ENCODE measurements at regions not wholly inside any gene's neighbourhood (a gene's known extent, or its start where the extent isn't known, plus 50 kb on each side); places are given as distances from the start of the nearest gene placed in this dataset.

DNA sequence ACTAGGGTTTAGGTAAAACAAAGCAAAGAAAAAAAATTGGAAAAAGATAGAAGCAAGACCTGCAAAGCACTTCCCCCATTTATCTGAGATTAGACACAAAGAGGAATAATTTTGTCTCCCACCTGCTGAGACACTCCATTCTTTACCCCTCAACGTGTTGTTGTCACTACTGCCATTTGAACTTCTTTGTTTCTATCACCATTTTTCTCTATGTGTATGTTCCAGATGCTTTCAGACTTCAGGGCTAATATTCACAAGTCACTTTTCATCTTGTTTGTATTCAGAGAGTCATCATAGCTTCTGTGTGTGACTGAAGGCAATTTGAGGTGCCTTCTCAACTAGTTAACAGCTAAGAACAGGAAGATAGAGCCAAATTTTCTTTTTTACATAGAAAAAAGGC is 512.5 kb downstream of the TBC1D4 start:
- no peak for DNase-seq (ENCODE audit: low read depth)

DNA sequence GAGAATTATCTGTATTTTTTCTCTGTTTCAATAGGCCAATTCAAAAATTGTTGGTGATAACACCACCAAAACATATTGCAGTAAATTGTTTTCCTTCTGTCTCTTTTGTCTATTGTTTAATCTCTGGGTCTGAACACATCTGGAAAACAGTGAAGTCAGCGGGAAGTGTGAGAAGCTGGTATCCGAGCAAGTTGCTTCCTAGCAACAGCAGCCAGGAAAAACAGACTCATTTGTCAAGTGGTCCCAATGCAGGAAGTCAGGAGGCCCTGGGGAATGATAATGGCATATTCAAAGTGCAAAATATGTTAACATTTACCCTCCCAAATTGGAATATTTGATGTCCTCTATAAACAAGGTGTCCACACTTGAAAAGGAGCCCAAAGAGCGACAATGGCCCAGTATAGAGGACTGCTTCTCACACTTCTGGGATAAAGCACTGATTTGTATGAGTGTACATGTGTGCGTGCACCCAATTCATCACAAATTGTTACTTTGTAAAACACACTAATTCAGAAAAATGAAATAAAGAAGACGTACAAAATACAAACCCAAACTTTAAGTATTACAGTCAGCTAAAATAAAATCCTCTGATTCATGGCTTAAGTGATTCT is 515.0 kb downstream of the TBC1D4 start:
- DNase-seq (ENCODE audit: low read depth): peak; percentile 46

DNA sequence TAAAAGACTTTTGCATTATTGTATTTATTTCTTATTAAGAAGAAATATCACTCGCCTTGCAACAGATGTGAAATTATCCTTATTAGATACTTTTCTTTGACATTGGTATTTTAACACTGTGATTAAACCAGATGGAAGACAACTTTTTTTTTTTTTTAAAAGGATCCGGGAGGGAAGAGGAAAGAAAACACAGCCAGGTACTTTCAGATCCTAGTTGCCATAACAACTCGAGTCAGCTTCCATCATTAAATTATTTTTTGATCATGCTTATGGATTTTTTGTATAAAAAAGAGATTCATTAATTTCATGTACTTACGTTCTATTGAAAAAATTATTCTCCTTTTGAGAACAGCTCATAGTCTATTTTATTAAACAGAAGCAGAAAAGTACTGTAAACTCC is 515.7 kb downstream of the TBC1D4 start:
- DNase-seq (ENCODE audit: low read depth): no peak

DNA sequence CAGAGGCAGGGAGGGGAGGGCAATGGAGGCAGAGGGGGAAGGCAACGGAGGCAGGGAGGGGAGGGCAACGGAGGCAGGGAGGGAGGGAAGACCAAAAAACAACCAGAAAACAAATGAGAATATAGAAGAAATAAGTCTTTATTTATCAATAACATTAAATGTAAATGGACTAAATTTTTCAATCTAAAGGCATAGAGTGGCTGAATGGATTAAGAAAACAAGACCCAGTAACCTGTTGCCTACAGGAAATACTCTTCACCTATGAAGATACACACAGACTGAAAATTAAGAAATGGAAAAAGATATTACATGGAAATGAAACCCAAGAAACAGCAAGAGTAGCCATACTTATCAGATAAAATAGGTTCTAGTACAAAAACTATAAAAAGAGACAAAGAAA is 536.3 kb downstream of the TBC1D4 start:
- no peak for DNase-seq (ENCODE audit: low read depth)

DNA sequence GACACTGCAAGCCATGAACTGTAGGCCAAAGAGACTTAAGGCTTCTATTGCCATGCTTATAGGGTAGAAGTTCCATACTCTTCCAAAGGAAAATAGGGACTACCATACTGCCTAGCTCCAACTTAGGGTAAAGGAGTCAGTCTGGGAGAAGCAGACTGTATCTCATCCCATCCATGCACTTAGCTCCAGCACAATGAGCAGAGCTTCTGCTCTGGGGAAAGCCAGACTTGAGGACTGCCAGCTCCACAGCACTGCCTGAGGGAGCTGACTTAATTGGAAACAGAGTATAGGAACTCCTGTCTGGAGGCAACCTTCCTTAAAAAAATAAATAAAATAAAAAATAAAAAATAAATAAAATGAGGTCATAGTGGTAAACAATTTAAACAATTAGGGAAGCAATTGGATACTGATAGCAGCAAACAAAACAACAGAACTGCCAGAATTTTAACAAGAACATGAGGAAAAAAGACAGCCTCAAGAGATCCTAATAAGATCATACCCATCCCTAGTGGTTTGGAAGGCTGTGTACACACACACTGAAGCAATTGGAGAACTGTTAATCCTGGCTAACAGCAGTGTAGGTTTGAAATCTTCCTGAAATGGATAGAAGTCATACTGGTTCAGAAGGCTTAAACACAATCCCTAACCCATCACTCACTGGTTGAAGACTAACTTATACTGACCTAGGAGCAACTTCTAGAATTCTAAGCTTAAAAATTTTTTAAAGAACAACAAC is 550.1 kb downstream of the TBC1D4 start:
- DNase-seq (ENCODE audit: low read depth): peak; percentile 5

DNA sequence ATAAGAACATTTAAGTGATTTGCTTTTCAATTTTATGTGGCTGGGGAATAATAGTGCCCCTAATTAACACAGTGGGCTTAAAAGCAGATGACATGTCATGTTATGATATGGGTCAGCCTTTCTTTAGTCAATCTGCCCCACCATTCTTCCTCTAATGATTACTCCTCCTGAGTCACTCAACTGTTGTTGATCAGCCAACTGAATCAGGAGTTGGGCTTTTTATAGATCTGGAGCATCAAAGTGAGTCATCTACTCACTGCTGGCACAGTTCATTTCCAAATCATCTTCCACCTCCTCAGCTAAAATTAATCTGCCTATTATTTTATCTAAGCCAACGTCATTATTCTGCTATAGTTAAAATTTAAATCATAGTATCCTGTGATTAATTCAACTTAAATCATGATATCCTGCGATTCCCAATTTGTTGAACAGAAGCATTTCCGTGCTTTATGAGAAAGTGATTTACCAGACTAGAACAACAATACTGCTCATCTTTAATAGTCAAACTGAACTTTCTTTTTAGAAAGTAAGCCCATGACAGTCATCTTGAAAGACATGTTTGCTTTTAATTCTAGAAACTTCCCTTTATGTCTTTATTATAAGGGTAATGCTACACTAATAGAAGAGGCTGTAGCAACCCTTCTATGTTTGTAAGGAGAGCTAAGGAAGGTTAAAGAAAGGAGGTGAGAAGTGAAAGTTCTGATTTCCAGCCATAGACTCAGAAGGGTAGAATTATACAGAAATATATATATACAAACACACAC is 551.4 kb downstream of the TBC1D4 start:
- DNase-seq (ENCODE audit: low read depth): peak; percentile 73

DNA sequence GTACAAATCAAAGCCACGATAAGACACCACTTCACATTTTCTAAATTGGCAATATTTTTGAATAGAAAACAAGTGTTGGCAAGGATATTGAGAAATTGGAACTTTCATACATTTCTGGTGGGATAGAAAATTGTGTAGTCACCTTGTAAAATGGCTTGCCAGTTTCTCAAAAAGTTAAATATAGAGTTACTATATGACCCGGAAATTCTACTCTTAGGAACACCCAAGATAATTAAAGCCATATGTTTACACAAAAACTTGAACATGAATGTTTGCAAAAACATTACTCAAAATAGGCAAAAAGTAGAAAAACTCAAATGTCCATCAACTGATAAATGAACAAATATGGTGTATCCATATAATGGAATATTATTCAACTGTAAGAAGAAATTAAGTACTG is 552.5 kb downstream of the TBC1D4 start:
- no peak for DNase-seq (ENCODE audit: low read depth)

DNA sequence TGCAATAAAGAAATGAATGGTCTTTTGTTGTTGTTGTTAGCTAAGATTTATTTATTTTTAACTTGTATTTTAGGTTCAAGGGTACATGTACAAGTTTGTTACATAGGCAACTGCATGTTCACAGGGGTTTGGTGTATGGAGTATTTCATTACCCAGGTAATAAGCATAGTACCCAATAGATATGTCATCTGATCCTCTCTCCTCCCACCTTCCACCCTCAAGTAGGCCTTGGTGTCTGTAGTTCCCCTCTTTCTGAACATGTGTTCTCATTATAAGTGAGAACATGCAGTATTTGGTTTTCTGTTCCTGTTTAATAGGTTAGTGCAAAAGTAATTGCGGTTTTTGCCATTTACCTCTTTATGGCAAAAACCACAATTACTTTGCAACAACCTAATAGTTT is 554.1 kb downstream of the TBC1D4 start:
- no peak for DNase-seq (ENCODE audit: low read depth)

DNA sequence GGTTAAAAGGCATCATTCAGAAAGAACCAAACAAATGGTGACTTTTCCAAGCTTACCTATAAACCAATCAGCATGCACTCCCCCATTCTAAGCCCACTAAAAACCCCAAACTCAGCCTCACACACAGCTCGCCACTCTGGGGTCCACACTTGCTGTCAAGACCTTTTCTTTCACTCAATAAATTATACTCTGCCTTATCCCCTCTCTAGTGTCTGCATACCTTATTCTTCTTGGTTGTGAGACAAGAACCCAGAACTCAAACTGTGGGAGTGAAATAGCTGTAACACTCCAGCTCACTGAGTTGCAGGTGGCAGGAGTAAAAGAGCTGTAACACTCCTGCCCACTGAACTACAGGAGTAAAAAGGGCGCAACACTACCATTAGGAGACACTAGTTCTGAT is 559.0 kb downstream of the TBC1D4 start:
- no peak for DNase-seq (ENCODE audit: low read depth)

DNA sequence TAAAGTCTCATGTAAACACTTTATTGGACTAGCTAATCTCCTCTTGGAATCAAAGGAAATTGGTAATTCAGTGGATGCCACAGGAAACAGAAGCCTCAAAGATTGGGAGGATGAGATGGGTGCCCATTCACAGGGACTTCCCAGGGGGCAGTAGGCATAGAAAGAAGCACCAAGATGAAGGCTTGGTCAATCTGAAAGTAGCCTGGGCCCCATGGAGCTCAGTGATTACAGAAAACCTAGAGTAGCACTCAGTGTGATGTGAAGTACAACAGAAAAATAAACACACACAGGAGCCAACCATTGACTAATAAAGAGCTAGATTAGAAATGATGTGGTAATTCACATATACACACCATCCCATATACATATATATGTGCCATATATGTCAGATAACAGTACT is 560.6 kb downstream of the TBC1D4 start:
- no peak for DNase-seq (ENCODE audit: low read depth)

DNA sequence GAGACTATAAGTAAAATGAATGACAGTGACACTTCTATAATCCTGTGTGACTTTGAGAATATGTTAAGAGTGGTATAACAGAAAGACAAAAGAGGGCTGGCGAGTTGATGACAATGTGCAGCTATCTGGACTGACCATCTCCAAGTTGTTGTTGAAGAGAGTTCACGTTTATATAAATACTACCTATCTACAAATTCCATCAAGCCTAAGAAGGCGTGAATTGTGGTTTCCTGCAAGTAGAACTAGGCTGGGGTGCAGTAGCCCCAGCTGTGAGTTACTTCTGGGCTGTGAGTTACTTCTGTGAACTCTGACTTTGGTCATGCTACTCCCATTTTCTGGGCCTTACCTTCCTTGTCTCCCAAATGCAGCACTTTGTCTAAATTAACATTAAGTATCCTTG is 561.0 kb downstream of the TBC1D4 start:
- DNase-seq (ENCODE audit: low read depth): no peak

DNA sequence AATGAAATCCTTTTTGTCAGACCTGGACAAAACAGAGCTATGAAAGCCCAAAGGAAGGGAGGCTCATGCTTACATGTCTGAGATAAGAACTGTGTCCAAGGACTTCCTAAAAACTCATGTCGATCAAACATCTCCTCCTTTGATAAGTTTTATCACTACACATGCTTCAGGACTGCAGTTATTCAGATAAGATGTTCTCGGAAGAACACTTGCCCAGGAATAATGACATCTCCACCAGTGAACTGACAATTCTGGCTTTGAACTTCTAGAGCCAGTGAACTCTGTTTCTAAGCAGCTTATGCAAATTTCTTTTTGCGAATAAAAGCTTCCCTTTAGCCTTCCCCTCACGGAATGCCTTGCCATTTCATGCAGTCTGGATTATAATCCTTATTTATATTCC is 561.6 kb downstream of the TBC1D4 start:
- no peak for DNase-seq (ENCODE audit: low read depth)

DNA sequence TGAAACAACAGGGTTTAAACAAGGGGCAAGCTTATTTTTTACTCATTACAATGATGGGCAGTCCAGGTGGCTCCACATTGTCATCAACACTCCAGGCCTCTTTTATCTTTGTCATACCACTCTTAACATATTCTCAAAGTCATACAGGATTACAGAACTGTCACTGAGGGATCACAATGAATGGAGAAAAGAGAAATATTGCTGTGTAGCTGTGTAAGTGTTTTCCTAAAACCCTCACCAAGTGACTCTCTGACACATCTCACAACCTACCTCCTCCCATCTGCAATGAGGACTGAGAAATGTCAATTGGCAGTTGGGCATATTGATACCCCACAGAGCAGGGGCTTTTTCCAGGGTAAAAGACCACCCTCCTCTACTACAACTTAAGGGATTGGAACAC is 562.1 kb downstream of the TBC1D4 start:
- DNase-seq (ENCODE audit: low read depth): no peak

DNA sequence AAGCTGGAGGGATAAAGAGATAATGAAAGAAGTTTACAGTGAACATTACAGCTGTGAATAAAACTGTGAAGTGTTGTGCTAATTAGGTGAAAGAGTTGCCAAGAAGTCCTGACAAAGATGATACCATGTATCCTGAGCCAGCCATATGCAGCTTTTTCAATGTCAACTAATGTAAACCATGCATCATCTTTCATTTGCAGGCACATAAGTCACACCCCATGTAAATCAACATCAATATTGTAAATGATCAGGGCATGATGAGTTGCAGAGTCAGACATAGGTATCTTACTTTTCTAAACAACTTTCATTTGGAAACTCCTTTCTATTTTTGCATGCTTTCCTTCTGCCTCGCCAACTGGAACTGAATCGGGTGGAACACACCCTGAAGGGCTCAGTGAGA is 569.1 kb downstream of the TBC1D4 start:
- no peak for DNase-seq (ENCODE audit: low read depth)

DNA sequence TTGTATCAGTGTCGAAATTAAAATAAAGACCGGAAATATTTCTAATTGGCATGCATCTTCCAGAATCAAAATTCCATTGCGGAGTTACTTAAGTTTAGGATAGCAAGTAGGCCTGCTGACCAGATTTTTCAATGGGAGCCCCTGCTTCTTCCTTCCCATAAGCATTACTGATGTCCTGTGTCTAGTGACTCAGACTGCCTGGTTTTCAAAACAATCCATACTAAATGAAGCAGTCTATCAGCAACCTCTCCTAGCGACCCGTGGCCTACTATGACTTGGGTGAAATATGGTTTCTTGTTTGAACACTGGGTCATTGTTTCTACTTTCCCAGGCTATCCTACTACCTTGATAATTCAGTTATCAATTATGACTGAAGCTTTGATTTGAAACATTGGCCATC is 571.6 kb downstream of the TBC1D4 start:
- DNase-seq (ENCODE audit: low read depth): no peak

DNA sequence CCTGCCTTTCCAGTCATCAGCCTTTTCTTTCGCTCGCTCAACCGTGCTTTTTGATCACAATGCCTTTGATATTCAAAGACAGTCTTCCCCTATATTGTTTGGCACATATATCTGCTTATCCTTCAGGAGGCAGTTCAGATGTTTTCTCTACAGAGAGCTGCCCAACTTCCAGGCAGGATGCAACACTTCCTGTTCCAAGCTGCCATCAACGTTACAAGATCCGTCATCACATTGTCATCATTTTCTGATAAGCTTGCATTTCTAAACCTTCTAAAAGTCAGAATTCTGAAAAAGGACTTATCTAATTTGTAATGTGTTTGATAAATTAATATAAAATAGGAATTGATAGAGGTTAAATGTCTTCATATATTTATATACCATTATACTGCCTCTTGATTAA is 574.2 kb downstream of the TBC1D4 start:
- no peak for DNase-seq (ENCODE audit: low read depth)

DNA sequence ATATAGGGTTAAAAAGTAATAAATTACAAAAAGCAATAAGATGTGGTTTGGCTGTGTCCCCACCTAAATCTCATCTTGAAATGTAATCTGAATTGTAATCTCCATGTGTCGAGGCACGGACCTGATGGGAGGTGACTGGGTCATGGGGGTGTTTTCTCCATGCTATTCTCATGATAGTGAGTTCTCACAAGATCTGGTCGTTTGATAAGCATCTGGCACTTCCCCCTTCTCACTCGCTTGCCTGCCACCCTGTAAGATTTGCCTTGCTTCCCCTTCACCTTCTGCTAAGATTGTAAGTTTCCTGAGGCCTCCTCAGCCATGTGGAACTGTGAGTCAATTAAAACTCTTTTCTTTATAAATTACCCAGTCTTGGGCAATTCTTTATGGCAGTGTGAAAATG is 577.4 kb downstream of the TBC1D4 start:
- DNase-seq (ENCODE audit: low read depth): no peak

DNA sequence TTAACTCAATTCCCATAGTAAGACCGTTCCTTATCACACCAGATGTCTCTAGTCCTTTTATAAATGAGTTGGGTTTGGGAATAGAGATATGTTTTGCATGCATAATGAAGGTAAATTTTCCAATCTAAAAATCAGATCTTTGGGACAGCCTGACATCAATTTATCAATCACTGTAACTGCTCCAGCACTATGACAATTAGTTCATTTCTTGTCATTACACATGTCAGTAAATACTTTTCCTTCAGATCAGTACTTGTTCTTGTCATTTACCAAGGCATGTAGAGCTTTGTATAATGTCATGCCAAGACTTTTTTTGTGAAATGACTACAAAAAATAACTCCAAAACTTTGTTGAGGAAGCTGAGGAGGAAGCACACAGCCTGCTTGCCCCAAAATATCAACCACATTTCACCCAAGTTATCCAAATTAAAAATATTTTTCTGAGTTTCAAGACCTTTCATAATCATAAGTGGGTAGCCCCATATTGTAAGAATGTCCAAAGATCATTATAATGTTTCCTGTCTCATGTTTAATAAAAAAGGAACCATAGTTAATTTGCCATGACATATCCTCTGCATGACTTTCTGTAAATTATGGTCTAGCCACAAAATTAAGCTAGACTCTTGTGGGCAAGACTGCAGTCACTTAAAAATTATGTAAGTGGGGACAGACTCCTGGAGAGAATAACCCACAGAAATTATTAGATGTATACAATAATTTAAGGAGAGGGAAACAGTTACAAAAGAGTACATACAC is 586.8 kb downstream of the TBC1D4 start:
- DNase-seq (ENCODE audit: low read depth): no peak

DNA sequence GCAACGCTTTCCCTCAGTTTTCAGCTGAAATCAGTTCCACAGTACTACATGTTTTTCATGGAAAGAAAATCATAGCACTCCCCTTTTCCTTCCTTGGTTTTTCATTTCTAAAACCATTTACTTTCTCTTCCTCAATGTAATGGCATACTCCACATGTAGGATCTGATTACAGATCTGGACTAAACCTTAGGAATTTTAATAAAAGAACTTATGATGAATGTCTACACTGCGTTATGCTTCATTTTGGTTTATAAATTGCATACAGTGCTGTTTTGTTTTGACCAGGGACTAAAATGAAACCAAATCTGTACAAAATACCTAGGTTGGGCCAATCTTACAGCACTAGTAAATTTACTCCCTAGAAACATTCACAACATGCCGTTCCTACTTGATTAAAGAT is 589.9 kb downstream of the TBC1D4 start:
- DNase-seq (ENCODE audit: low read depth): no peak

DNA sequence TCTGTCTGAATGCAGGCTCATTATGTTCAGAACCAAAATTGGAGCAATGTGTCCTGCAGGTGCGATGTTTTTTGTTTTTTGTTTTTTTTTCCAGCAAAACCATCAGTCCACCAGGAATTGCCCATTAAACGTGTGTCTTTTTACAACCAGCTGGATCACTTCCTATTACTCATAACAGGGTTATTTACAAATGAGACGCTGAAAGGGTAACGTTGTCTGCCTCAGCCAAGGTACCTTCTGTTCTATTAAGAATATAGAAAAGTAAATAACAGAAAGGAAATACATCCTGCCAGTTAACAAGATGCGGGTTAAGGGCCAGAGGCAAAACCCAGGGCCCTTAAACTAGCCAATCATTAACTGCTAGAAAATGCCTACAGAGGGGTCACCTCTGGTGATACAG is 590.4 kb downstream of the TBC1D4 start:
- no peak for DNase-seq (ENCODE audit: low read depth)

DNA sequence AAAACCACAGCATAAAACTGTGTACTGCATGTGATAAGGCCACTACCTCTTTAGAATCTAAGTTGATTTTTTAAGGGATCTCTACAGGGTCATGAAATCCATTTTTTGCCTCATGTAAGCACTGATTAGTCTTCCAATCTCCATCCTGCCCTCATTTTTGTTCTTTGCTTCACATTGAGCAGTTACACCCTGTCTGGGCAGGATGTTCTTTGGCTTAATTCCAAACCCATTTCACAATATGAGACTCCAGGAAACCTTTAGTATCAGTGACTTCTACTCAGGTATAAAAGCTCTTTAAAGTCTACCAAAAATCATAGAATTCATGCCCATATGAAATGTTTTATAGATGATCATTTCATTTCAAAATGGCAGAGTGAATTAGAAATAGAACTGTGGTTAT is 592.6 kb downstream of the TBC1D4 start:
- DNase-seq (ENCODE audit: low read depth): no peak

DNA sequence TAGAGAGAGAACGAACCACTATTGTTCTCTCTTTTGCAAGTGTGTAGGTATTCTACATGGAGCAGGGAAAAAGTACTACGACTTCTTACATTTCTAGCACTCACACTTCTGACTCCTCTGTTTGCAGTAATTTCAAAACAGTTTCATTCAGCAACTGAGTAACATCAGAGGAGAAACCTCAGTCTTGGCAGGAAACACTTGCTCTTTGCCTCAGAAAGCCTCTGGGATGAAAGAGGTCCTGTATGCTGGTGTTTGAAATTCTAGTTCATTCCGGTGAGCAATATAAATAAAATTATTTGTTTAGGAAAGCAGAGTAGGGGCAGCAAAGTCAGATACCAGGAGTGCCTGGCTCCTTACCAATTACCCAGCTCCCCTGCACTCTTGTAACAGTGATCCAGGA is 595.5 kb downstream of the TBC1D4 start:
- DNase-seq (ENCODE audit: low read depth): no peak

All from myocyte (in vitro differentiated cells).